Gastrocnemius medialis (tissue), 4 donors: ENCODE measurements at regions not wholly inside any gene's neighbourhood (a gene's known extent, or its start where the extent isn't known, plus 50 kb on each side); places are given as distances from the start of the nearest gene placed in this dataset.

ENCODE experiments used
- ATAC-seq, 2 donors: fragments of 150-250 bp; one replicate each; pipeline ENCODE4 v1.9.1; 2016
- DNase-seq, 2 donors: peaks; one replicate each; pipeline ENCODE4 v3.0.0-alpha.2; 2019
- H3K27ac ChIP-seq, 4 donors: fragments of 200-600 bp; sonication (generic); 1 replicate in 1 of 4; 2 replicates in 3 of 4; pipeline ENCODE4 v1.5.1; 2016 to 2018; ENCODE audit warnings: mild to moderate bottlenecking in 2 of 4, moderate library complexity in 1 of 4
- H3K27me3 ChIP-seq, 3 donors: fragments of 200-600 bp; sonication (generic) in 2 of 3; 1 replicate in 1 of 3; 2 replicates in 2 of 3; pipeline versions ENCODE4 v1.5.1 to v1.6.0; 2016 to 2019; ENCODE audit warnings: mild to moderate bottlenecking in 1 of 3, moderate library complexity in 1 of 3
- H3K36me3 ChIP-seq, 2 donors: fragments of 200-600 bp; sonication (generic) in 1 of 2; one replicate each; pipeline ENCODE4 v1.5.1; 2017 to 2018
- H3K4me1 ChIP-seq, 2 donors: fragments of 200-600 bp; sonication (generic) in 1 of 2; one replicate each; pipeline ENCODE4 v1.5.1; 2016 to 2017; ENCODE audit warnings: mild to moderate bottlenecking in 2 of 2
- H3K4me3 ChIP-seq, 4 donors: fragments of 200-600 bp; sonication (generic) in 3 of 4; 1 replicate in 1 of 4; 2 replicates in 3 of 4; pipeline ENCODE4 v1.5.1; 2016 to 2019; ENCODE audit warnings: mild to moderate bottlenecking in 2 of 4
- H3K9me3 ChIP-seq, 3 donors: fragments of 200-600 bp; sonication (generic) in 2 of 3; 1 replicate in 1 of 3; 2 replicates in 2 of 3; pipeline ENCODE4 v1.5.1; 2016 to 2019
- CTCF ChIP-seq, 5 experiments: fragments of 450-650 bp in 3 of 5; fragments of 200-600 bp in 2 of 5; sonication (generic) in 2 of 5; IDR thresholded peaks in 4 of 5; conservative IDR thresholded peaks in 1 of 5; 1 replicate in 4 of 5; 2 replicates in 1 of 5; pipeline ENCODE4 v1.5.1; 2016 to 2019; ENCODE audit warnings: antibody characterized with exemption in 5 of 5, mild to moderate bottlenecking in 3 of 5, moderate library complexity in 3 of 5
- POLR2A ChIP-seq, 2 donors: fragments of 450-650 bp; IDR thresholded peaks; one replicate each; pipeline ENCODE4 v1.6.1; 2017; ENCODE audit warnings: antibody characterized with exemption in 2 of 2, mild to moderate bottlenecking in 2 of 2, moderate library complexity in 2 of 2
- in situ Hi-C, 4 donors: fragments of 200-750 bp; cut with MboI; loops; one replicate each; pipeline versions ENCODE4 v1.15.0 to v1.8.0; 2017; ENCODE audit warnings: low sequenced_read_pairs in 4 of 4
- intact Hi-C: fragments of 100-400 bp; cut with DNase I; formaldehyde crosslinking; loops from one replicate; pipeline ENCODE4 v1.15.1; 2023; ENCODE audit warnings: low total_unique reads

GRCh38 chr11:131036514-131036913 is 120.2 kb upstream of the SNX19 start:
- no peak for ATAC-seq
- Histone ChIP-seq H3K27me3 (no peaks in the 10 kb centered on the region), H3K27ac (no peak overlapping the region), H3K9me3 (no peaks in the 10 kb centered on the region), H3K36me3 (no peaks in the 10 kb centered on the region), H3K4me3 (no peak overlapping the region), H3K4me1 (no peaks in the 10 kb centered on the region)
- in situ Hi-C loops: no loop called here
- intact Hi-C loops: no loop called here
- DNase-seq: no peak
- TF ChIP-seq CTCF (IDR thresholded peaks at IDR 0.05 in 4 of 5, conservative IDR thresholded peaks at IDR 0.05 in 1 of 5): no peak
- no peak for TF ChIP-seq POLR2A (IDR thresholded peaks at IDR 0.05)

- Histone ChIP-seq H3K36me3 (no peaks in the 10 kb centered on the region), H3K4me1 (no peaks in the 10 kb centered on the region), H3K27ac (no peak overlapping the region), H3K27me3 (no peaks in the 10 kb centered on the region), H3K9me3 (no peaks in the 10 kb centered on the region), H3K4me3 (no peak overlapping the region)
- ATAC-seq: no peak
- DNase-seq: no peak
- TF ChIP-seq CTCF (IDR thresholded peaks at IDR 0.05 in 4 of 5, conservative IDR thresholded peaks at IDR 0.05 in 1 of 5) (no peak), POLR2A (IDR thresholded peaks at IDR 0.05) (no peak)
- in situ Hi-C loops (no loop called here), intact Hi-C loops (no loop called here)
Measured at GRCh38 chr11:131037873-131038272, 121.6 kb upstream of the SNX19 start.

- intact Hi-C loops: no loop called here
- ATAC-seq (no peak), DNase-seq (no peak)
- H3K36me3 ChIP-seq: no peaks in the 10 kb centered on the region
- no peak for TF ChIP-seq CTCF (IDR thresholded peaks at IDR 0.05 in 4 of 5, conservative IDR thresholded peaks at IDR 0.05 in 1 of 5)
- TF ChIP-seq POLR2A (IDR thresholded peaks at IDR 0.05): no peak
- H3K27ac ChIP-seq: no peak overlapping the region
- no peaks in the 10 kb centered on the region for H3K27me3 ChIP-seq
- no peaks in the 10 kb centered on the region for H3K4me1 ChIP-seq
- no peak overlapping the region for H3K4me3 ChIP-seq
- in situ Hi-C loops: no loop called here
- no peaks in the 10 kb centered on the region for H3K9me3 ChIP-seq
Measured at GRCh38 chr11:131038597-131038996, 122.3 kb upstream of the SNX19 start.

GRCh38 chr11:131041331-131042040 is 125.2 kb upstream of the SNX19 start:
- no peaks in the 10 kb centered on the region for H3K36me3 ChIP-seq
- H3K27me3 ChIP-seq: no peaks in the 10 kb centered on the region
- H3K27ac ChIP-seq: no peak overlapping the region
- intact Hi-C loops (no loop called here), in situ Hi-C loops (no loop called here)
- H3K4me1 ChIP-seq: no peaks in the 10 kb centered on the region
- H3K4me3 ChIP-seq: no peak overlapping the region
- H3K9me3 ChIP-seq: no peaks in the 10 kb centered on the region
- DNase-seq: no peak
- no peak for ATAC-seq
- TF ChIP-seq CTCF (IDR thresholded peaks at IDR 0.05 in 4 of 5, conservative IDR thresholded peaks at IDR 0.05 in 1 of 5): no peak
- no peak for TF ChIP-seq POLR2A (IDR thresholded peaks at IDR 0.05)

- no peaks in the 10 kb centered on the region for H3K9me3 ChIP-seq
- no peak overlapping the region for H3K27ac ChIP-seq
- H3K27me3 ChIP-seq: no peaks in the 10 kb centered on the region
- H3K4me3 ChIP-seq: no peak overlapping the region
- in situ Hi-C loops: no loop called here
- intact Hi-C loops: no loop called here
- H3K4me1 ChIP-seq: no peaks in the 10 kb centered on the region
- ATAC-seq: no peak
- no peaks in the 10 kb centered on the region for H3K36me3 ChIP-seq
- no peak for DNase-seq
- TF ChIP-seq CTCF (IDR thresholded peaks at IDR 0.05 in 4 of 5, conservative IDR thresholded peaks at IDR 0.05 in 1 of 5): no peak
- TF ChIP-seq POLR2A (IDR thresholded peaks at IDR 0.05): no peak
Measured at GRCh38 chr11:131042041-131042390, 125.7 kb upstream of the SNX19 start.
